DOHH2 (cell line): ENCODE measurements at regions not wholly inside any gene's neighbourhood (a gene's known extent, or its start where the extent isn't known, plus 50 kb on each side); places are given as distances from the start of the nearest gene placed in this dataset.
"Not testable (repeated sequence)": the region's sequence is repeated elsewhere in the genome, so short reads cannot be mapped to it uniquely, and the experiment has no call there.

Source experiments
- EZH2phosphoT487 ChIP-seq: fragments of 200-600 bp; sonication (generic); IDR thresholded peaks from 2 replicates; pipeline ENCODE4 v1.6.1; 2017; ENCODE audit warnings: borderline replicate concordance, mild to moderate bottlenecking, antibody characterized with exemption, low read length, moderate library complexity, mixed read lengths
- TF ChIP-seq, protein P1 (sequence below): fragments of 200-600 bp; sonication (generic); IDR thresholded peaks from one replicate; pipeline ENCODE4 v1.5.1; 2014; ENCODE audit warnings: antibody characterized with exemption, mild to moderate bottlenecking, low read depth, low read length; ENCODE audit not compliant: poor library complexity, severe bottlenecking

DNA sequence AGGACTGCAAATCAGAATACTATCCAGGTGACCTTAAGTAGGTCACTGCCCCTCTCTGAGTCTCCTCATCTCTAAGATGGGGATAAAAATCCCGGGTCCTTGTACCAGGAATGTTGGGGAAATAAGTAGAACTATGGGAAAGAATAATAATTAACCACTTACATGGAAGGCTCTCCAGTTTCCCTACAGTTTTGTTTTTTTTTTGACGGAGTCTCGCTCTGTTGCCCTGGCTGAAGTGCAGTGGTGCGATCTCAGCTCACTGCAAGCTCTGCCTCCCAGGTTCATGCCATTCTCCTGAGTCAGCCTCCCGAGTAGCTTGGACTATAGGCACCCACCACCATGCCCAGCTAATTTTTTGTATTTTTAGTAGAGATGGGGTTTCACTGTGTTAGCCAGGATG, 234.7 kb downstream of the EMX2 start:
- TF ChIP-seq, protein P1, sequence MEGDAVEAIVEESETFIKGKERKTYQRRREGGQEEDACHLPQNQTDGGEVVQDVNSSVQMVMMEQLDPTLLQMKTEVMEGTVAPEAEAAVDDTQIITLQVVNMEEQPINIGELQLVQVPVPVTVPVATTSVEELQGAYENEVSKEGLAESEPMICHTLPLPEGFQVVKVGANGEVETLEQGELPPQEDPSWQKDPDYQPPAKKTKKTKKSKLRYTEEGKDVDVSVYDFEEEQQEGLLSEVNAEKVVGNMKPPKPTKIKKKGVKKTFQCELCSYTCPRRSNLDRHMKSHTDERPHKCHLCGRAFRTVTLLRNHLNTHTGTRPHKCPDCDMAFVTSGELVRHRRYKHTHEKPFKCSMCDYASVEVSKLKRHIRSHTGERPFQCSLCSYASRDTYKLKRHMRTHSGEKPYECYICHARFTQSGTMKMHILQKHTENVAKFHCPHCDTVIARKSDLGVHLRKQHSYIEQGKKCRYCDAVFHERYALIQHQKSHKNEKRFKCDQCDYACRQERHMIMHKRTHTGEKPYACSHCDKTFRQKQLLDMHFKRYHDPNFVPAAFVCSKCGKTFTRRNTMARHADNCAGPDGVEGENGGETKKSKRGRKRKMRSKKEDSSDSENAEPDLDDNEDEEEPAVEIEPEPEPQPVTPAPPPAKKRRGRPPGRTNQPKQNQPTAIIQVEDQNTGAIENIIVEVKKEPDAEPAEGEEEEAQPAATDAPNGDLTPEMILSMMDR: not testable (repeated sequence)
- TF ChIP-seq EZH2phosphoT487: not testable (repeated sequence)
